ENCODE measurements at regions not wholly inside any gene's neighbourhood (a gene's known extent, or its start where the extent isn't known, plus 50 kb on each side); places are given as distances from the start of the nearest gene placed in this dataset.
"Not testable (repeated sequence)": the region's sequence is repeated elsewhere in the genome, so short reads cannot be mapped to it uniquely, and the experiment has no call there.

- FAIRE-seq (no peak), DNase-seq (ENCODE audit: low spot score in 2 of 2) (no peak)
Observed at GRCh38 chr4:42824278-42824977, 68.1 kb upstream of the GRXCR1 start.

DNA sequence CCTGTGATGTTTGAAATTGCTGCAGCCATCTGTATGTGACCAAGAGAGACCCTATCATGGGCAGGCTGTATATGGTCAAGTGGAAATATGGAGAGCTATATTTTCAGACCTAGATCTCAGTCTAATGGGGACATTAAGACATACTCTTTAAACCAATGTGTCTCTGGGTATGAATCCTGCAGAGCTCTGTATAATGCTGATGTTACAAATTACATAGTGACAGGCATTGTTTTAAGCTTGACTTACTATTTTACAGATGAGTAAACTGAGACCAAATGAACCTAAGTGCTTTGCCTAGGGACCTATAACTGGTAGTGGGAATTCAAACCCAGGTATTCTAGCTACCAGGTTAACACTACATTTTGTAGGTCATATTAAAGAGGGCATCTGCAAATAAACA, 71.3 kb upstream of the GRXCR1 start:
- DNase-seq (ENCODE audit: low spot score in 2 of 2) (no peak), FAIRE-seq (no peak)

GRCh38 chr4:42819863-42820514, 72.5 kb upstream of the GRXCR1 start:
- DNase-seq (ENCODE audit: low spot score in 2 of 2) (no peak), FAIRE-seq (no peak)

DNA sequence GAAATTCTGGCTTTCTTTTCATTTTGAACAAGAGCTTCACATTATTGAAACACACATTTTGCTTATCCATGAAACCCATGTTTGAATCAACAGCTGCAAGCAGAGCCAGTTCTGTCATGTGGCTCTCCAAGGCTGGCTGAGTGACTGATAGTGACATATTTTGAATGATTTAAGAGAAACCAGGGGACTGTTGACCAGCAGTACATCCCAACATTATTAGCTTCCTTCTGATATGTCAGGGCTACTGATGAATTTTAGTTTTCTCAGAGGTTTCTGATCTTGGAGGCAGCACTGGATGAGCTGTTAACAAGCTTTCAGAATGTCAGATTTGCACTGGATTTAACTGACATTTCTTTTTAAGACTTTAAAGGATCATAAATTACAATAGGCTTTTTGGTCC, 74.6 kb upstream of the GRXCR1 start:
- FAIRE-seq (no peak), DNase-seq (ENCODE audit: low spot score in 2 of 2) (no peak)

DNA sequence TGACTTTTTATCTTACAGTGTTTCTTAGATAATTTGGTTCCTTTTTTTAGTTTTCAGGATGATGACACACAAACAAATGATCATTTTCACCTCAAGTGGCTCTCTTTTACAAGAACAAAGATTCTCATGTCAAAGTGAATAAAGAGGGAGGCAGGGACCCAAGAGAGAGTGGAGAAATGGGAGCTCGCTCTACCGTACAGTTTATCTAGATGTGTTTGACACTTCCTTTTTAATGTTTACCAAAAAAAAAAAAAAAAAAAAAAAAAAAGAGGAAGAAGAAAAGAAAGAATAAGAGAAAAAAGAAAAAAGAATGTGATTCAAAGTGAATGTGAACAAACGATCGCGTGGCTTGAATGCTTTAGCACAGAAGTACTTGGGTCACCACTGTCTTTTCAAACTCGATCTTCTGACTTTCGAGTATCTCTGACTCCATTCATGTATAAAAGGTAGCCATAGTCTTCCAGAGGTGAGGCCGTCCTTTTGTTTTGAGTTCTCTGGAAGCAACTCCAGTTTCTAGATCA, 75.6 kb upstream of the GRXCR1 start:
- no peak for FAIRE-seq
- DNase-seq (ENCODE audit: low spot score in 2 of 2), result no peak

GRCh38 chr4:42816189-42816879, 76.2 kb upstream of the GRXCR1 start:
- DNase-seq (ENCODE audit: low spot score in 2 of 2) (no peak), FAIRE-seq (no peak)

DNA sequence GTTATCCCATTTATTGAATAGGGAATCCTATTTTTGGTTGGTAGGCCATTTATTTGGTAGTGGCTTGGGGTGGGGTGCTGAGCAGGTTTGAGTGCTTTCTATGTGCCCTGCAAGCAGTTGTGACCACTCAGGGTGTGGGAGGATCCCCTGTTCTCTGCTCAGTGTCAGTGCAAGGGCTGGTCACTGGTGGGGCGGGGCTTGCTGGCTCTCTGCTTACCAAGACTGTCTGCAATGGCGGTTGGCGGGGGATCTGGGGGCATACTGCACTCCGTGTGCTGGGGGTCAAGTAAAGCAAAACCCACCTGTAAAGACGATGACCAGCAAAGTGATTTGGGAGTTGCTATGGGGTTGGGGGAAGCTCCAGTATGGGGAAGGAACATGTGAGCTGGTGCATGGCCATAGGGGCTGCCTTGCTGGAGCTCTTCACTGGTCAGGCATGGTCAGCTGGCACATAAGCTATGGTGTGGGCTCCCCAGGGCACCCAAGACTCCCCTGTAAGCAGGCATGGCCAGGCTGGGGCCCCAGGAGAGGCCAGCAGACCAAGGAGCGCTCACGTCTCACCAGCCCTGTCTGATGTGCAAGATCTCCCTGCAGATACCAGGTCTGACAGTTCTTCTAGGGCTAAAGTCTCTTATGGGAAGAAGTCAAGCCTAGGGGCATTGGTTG, 83.0 kb upstream of the GRXCR1 start:
- FAIRE-seq (no peak), DNase-seq (ENCODE audit: low spot score in 2 of 2) (no peak)

DNA sequence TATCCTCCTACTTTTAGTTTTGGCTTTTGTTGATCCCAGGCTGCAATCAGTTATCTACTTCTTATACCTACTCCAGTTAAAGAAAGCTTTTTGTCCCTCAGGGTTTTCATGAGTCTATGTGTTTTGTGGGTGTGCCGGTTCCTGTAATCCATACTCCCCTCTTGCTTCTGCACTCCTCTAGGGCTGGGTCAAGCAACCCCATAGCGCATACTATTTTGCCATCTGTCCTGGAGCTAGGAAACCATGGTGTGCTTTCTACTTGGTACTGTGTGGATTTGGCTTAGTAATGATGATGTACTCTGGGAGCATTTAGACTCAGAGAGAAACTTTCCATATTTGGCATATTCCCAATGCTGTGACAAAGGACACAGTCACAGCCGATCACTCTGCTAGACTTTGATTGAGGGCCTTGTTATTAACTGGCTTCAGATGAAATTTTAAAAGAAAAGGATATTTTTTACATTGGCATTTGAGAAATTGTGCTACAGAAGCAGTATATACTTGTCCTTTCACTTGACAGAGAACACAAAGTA, 86.1 kb upstream of the GRXCR1 start:
- FAIRE-seq (no peak), DNase-seq (ENCODE audit: low spot score in 2 of 2) (peak in 1 of 2 donors; percentile 12)

DNA sequence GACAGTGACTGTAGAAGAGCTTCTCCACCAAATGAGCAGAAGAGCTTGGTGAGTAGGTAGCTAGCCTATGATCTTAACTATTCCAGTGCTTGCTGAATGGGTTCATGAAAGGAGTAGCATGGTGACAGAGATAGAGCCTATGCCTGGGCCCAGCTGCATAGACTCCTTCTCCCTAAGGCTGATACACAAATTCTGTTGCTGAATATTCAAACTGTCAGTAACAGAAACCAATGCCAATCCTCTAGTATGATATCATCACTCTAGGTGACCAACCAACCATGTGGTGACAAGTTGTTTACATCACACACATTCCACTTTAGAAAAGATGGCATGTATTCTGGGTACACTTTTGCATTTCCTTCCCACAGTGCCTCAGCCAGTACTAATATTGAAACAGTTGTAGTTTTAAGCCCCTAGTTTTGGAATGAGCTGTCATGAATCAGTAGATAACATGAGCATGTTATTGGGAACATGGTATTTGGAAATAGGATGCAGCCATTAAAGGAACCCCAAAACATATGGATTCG, 103.4 kb upstream of the GRXCR1 start:
- DNase-seq (ENCODE audit: low spot score in 2 of 2), result no peak
- no peak for FAIRE-seq

DNA sequence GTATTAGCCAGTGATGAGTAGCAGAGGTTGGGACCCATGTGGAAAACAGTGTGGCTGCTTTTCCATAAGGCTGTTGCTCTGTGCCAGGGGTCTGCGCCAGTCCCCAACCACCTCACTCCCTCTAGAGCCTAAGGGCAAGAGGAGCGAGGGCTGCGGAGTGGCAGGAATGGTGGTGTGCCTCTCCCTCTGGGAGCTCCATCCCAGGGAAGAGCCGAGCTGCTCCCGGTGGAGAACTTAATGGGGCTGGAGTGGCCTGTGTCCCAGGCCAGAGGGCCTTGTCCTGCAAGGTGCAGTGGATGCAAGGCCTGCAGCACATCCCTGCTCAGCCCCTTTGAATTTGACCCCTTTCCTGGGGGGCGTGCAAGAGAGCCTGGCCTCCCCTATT, 105.4 kb upstream of the GRXCR1 start:
- no peak for DNase-seq (ENCODE audit: low spot score in 2 of 2)
- no peak for FAIRE-seq

DNA sequence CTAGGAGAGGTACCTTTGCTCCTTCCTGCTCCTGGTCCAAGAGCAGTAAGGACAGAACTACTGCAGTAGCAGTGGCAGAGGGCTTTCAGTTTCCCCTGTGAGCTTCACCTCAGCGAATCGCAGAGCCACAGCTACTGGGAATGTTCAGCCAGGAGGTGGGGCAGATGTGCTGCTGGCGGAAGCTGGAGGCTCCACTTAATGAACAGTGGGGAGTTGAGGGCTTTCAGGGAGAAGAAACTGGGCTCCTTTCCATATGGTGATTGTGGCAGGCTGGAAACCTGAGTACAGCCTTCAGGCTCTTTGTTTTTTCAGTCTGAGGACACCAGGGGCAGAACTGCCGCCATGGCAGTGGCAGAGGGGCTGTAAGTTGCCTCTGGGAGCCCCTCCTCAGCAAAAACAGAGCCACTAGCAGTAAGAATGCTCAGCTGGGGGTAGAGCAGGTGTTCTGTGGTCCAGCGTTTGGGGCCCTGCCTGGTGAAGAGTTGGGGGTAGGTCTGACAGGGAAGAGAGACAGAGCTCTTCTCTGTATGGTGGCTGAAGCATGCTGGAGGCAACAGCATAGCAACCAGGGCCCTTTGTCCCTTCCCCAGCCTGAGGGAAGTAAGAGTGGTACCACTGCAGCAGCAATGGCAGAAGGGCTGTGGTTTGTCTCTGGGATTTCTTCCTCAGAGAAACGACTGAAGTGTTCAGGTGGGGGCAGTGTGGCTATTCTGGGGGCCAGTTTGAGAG, 106.0 kb upstream of the GRXCR1 start:
- no peak for DNase-seq (ENCODE audit: low spot score in 2 of 2)
- no peak for FAIRE-seq

- DNase-seq (ENCODE audit: low spot score in 2 of 2) (no peak), FAIRE-seq (no peak)
Observed at GRCh38 chr4:42785817-42786216, 106.7 kb upstream of the GRXCR1 start.

- FAIRE-seq (no peak), DNase-seq (ENCODE audit: low spot score in 2 of 2) (no peak)
Observed at GRCh38 chr4:42781315-42781714, 111.2 kb upstream of the GRXCR1 start.

GRCh38 chr4:42778349-42778748, 114.2 kb upstream of the GRXCR1 start:
- FAIRE-seq, result no peak

DNA sequence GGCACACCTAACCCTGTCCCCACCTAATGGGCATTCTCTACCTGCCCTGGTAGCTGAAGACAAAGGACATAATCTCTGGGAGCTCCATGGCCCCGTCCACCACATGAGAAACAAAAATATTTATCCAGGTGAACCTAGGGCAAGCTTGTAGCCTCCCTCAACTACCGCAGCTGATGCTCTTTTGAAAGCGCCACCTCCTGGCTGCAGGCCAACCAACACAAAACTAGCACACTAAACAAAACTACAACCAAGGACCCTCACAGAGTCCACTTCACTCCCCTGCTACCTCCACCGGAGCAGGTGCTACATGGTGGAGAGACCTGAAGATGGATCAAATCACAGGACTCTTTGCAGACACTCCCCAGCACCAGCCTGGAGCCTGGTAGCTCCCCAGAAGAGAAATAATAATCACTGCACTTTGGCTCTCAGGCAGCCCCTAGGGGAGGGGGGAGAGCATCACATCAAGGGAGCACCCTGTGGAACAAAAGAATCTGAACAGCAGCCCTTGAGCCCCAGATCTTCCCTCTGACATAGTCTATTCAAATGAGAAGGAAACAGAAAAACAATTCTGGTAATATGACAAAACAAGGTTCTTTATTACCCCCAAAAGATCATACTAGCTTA, 111.3 kb upstream of the ATP8A1 start:
- FAIRE-seq (no peak), DNase-seq (ENCODE audit: low spot score in 2 of 2) (no peak)

More at GRCh38 chr4:42778349-42778748, 114.2 kb upstream of the GRXCR1 start:
- DNase-seq (ENCODE audit: low spot score in 2 of 2), result no peak

DNA sequence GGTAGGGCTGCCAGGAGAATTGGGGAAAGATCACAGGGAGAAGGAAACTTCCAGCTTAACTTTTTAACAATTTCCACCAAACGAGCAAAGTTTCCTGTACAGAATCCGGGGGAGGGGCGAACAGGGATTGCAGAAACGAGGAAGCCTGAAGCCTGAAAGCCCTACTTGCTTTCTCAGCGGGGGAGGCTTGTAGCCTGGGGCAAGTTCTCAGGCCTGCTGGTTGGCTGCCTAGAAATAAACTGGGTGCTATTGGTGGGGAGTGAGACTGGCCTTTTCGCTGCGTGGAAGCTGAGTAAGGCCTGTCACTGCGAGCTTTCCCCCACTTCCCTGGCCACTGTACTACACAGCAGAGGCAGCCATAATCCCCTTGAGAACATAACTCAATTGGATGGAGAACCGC, 110.8 kb upstream of the ATP8A1 start:
- no peak for DNase-seq (ENCODE audit: low spot score in 2 of 2)
- FAIRE-seq, result no peak

DNA sequence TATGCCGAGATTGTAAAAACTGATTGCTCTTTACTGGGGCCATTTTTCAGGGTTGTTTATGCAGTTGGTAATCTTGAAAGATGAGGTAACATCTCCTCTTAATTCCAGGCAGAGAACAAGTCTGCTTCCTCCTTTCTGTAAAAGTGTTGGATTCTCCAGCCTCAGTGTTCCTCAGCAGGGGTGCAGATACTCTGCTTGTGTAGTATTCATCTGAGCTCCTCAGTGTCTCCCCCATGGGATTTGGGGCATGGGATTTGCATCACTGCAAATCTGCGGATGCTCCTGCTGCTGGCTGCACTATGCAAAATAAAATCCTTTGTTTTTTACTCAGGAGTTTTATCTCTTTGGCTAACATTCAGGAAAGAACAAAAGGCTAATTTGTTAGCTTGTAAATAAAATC, 104.9 kb upstream of the ATP8A1 start:
- no peak for DNase-seq (ENCODE audit: low spot score in 2 of 2)
- no peak for FAIRE-seq

DNA sequence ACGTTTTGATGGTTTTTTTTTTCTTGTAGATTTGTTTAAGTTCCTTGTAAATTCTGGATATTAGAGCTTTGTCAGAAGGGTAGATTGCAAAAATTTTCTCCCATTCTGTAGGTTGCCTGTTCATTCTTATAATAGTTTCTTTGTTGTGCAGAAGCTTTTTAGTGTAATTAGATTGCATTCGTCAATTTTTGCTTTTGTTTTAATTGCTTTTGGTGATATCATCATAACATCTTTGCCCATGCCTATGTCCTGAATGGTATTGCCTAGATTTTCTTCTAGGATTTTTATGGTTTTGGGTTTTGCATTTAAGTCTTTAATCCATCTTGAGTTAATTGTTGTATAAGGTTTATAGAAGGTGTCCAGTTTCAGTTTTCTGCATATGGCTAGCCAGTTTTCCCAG, 98.1 kb upstream of the ATP8A1 start:
- not testable (repeated sequence) for FAIRE-seq; DNase-seq (ENCODE audit: low spot score in 2 of 2)

- no peak for FAIRE-seq
- no peak for DNase-seq (ENCODE audit: low spot score in 2 of 2)
Observed at GRCh38 chr4:42751587-42751986, 94.7 kb upstream of the ATP8A1 start.
